Astrocyte of the hippocampus (primary cell): ENCODE measurements at regions not wholly inside any gene's neighbourhood (a gene's known extent, or its start where the extent isn't known, plus 50 kb on each side); places are given as distances from the start of the nearest gene placed in this dataset.
"Not testable (repeated sequence)": the region's sequence is repeated elsewhere in the genome, so short reads cannot be mapped to it uniquely, and the experiment has no call there.

Experiments used
- DNase-seq: peaks from one replicate; pipeline ENCODE4 v3.0.0; 2011; ENCODE audit warnings: low read depth, low spot score

DNA sequence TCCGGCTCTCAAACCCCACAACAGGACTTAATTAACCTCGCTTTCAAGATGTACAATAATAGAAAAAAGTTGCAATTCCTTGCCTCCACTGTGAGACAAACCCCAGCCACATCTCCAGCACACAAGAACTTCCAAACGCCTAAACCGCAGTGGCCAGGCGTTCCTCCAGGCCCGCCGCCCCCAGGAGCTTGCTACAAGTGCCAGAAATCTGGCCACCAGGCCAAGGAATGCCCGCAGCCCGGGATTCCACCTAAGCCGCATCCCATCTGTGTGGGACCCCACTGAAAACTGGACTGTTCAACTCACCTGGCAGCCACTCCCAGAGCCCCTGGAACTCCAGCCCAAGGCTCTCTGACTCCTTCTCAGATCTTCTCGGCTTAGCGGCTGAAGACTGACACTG is 262.5 kb downstream of the SMARCA2 start:
- DNase-seq: not testable (repeated sequence)

DNA sequence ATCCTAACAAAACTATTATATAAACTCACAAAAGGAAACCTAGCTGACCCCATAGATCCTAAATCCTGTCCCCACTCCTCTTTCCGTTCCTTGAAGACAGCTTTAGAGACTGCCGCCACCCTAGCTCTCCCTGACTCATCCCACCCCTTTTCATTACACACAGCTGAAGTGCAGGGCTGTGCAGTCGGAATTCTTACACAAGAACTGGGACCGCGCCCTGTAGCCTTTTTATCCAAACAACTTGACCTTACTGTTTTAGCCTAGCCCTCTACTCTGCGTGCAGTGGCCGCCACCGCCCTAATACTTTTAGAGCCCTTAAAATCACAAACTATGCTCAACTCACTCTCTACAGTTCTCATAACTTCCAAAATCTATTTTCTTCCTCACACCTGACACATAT is 264.0 kb downstream of the SMARCA2 start:
- DNase-seq: not testable (repeated sequence)

GRCh38 chr9:2281031-2281802 is 266.1 kb downstream of the SMARCA2 start:
- DNase-seq: peak; percentile 93

DNA sequence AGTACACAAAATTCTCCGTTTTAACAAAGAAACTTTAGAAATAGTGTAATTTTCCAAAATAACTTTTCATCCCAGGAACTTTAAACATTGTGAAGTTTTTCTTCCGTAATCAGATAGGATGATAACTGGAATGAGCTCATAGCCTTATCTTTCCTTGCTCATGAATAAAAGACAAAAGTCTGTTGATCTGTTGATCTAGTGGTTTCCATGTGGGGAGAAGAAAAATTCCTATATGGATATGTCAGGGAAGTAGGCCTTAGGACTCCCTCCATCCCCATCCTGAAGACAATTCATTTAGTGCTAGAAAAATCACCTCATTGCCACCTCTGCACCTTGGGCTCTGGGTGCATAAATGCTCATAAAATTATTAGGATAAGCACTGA is 266.6 kb downstream of the SMARCA2 start:
- DNase-seq: peak; percentile 80

DNA sequence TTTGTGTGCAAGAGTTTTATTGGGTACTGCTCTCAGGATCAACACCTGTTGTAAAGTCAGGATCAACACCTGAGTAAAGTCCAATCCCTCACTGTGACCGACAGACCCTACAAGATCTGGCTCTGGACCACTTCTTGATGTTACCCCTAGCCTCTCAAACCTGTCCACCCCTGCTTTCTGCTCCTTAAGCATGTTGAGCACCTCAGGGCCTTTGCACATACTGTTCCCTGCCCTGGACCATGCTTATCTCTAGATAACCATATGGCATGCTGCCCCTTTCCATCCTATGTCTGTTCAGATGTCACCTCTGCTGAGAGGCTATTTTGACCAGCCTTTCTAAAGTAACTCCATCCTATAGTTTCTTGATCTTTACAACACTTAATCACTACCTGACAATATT is 269.6 kb downstream of the SMARCA2 start:
- DNase-seq: no peak

DNA sequence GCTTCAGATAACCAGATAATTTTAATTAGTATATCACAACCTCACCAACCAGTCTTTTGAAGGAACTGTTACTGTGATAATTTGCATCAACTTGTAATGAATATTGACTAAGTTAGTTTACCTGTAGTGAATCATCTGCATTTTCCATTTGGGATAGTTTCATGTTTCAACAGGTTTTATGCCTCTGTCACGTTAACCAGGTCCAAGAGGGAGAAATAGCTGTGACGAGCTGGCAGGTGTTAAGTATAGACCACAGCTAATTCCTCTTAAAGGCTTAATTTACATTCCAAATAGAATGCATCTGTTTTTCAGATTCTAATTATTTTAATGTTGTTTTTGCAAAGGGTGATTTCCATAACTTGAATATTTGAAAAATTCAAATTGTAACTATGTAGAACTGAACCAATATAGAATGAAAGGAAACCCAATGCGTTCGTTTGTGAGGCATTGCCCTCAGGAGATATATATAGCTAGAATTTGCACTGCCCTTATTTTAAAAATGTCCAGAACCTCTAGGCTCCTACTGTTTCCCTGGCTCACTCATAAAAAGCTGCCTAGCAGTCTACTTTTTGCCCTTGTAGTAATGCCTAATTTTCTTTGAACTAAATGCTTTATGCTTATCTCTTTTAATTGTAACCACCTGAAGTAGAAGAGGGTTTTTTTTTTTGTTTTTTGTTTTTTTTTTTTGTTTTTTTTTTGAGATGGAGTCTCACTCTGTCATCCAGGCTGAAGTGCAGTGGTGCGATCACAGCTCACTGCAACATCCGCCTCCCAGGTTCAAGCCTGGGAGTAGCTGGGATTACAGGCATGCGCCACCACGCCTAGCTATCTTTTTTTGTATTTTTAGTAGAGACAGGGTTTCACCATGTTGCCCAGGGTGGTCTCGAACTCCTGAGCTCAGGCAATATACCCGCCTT is 270.5 kb downstream of the SMARCA2 start:
- no peak for DNase-seq

DNA sequence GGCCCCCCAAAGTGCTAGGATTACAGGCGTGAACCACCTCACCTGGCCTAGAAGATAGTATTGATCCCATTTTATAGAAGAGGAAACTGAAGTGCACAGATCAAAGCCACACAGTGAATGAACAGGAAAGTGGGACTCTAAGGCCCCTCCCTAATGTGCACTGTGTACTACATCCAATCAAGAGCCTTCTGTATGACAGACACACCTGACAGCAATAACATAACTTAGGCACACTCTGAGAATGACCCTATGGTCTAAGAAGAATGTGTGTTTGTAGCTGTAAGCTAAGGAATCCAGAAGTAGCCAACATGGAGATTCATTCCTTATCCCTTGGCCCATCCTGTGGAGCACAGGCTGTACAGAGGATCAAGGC is 271.2 kb downstream of the SMARCA2 start:
- DNase-seq: no peak

GRCh38 chr9:2286825-2287455 is 271.8 kb downstream of the SMARCA2 start:
- DNase-seq: no peak

DNA sequence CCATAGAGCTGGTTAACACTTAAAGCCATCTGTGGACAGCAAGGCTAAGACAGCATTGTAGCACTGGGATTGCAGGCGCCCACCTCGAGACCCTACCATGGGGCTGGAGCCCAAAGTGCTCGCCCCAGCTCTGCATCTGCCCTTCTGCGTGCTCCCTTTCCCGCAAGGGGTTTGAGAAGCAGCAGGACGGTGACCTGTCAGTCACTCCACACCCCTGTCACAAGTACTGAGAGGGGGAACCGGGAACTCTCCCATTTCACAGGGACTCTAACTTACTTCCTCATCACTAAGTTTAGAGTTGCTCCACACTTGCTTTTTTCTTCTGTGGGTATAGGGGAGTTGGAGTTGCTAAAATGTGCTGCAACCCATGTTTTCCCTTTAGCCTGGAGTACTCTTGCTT is 273.2 kb downstream of the SMARCA2 start:
- no peak for DNase-seq

DNA sequence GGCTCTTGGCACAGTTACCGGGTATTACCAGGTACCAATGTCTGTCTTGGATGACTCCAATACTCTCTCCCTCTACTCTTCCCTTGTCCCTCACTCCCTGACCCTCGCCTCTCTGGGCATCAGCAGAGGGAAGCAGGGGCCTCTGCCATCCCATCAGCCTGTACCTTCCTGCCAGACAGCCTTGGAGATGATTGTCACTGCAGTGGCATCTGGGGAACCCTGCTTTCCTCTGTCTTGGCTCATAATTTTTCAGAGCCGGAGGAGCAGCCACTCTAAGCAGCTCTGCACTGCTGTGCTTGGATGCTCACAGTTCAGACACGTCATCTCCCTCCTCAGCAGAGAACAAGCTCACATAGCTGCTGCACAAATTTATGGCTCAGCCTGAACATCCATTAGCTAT is 274.1 kb downstream of the SMARCA2 start:
- DNase-seq: no peak

DNA sequence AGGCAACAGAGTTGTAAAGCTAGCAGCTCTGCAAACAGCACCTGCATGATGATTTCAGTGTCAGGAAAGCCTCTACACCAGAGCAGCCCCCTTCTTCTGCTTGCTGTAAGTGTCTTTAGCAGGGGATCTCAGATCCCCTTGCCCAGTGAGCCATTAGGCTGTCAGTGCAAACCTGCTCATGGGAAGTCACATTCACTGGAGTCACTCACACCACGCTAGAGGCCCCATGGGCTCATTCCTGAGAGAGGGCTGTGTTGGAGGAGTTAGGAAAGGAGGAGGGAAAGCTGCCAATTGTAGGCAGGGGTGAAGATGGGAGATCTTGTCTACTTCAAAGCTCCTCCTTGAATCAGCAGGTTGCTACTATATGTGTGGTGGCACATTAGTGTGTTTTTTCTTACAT is 275.2 kb downstream of the SMARCA2 start:
- no peak for DNase-seq

DNA sequence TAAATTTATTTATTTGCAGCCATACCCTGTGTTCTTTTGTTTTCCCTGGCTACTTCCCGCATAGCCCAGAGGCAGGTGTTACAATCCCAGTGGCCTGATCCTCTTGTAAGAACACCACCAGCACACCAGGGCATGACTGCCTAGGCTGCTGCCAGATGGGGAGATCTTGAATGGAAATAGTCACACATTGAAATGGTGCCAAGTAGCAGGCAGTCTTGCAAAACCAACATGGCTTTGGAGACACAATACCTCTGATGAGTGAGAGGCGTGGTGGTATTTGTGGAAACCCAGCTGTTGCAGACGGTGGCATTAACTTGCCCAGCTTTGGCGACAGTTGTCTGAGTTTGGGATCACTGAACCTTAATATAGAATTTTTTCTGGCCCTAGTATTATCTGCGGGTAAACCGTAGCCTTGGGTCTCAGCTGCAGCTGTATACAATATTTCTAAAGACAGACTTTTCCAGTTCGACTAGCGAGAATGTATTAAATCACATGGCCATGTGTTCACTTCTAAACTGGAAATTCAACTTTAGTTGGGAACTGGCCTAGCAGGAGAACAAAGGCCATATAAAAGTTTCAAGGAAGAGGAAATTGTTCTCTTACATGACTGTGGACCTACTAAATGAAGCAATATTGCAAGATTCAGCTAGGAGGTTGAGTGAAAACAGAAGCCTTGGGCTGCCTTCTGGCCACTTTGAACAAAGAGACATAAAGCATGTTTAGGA is 277.0 kb downstream of the SMARCA2 start:
- peak; percentile 35 for DNase-seq

GRCh38 chr9:2292733-2293132 is 277.6 kb downstream of the SMARCA2 start:
- DNase-seq: no peak

- no peak for DNase-seq
Measured at GRCh38 chr9:2297771-2298170, 282.6 kb downstream of the SMARCA2 start.

- no peak for DNase-seq
Measured at GRCh38 chr9:2298217-2298616, 283.1 kb downstream of the SMARCA2 start.

DNA sequence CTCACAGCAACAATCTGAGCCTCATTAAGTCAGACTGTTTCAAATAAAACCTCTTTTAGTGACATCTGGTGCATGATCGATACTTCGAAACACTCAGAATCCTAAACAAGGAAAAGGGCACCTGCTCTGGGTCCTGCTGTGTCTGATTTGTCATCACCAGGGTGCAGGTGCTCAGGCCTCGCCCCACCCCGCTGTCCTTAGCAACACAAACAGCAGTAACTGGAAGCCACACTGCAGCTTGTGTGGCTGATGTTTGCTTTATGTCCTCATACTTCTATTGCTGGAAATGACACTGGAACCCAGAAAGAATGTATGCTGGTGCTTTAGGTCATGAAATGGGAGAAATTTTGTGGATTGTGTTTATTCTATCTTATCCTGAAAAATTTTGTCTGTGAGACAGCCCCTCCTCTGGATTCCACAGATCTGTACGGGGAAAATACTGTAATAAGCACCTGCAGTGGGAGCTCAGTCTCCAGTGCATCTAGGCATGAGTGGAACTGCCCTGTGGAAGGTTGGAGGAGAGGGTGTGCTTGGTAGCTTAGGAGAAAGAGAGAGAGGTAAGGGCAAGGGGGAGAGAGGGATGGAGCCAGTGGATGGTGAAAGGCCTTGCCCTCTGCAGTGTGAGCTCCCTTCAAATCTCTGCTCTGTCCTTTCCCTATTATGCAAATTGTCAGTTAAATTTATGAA is 284.2 kb downstream of the SMARCA2 start:
- no peak for DNase-seq

DNA sequence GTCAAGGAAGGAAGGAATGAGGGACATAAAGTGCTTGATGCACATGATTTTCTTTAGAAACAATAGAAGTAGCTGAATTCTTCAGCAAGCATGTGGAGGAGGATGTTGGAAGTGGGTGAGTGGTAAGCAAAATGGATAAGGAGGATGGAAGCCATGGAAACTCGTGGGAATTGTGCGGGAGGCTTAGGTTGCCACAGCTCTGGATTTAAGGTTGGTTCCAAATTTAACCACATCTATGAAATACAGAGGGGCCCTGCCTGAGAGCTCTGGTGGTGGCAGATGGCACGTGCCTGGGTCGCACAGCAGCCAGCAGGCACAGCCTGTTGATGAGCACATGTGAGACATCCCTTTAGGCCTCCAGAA is 284.7 kb downstream of the SMARCA2 start:
- no peak for DNase-seq

DNA sequence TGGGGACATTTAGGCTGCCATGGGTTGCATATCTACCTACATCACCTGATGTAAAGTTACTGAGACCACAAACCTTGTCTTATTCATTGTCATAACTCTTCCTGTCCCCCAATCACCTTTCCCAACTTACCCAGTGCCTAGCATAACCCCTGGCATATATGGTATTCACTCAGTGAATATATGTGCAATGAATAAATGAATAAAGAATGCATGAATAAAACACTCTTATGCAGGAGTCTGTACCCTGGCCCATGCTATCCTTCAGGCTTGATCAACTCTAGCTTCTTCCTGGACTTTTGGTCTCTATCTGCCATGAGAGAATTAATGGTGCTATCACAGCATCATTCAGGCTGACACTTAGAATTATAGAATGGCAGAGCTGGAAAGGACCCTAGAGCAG is 285.2 kb downstream of the SMARCA2 start:
- DNase-seq: no peak

DNA sequence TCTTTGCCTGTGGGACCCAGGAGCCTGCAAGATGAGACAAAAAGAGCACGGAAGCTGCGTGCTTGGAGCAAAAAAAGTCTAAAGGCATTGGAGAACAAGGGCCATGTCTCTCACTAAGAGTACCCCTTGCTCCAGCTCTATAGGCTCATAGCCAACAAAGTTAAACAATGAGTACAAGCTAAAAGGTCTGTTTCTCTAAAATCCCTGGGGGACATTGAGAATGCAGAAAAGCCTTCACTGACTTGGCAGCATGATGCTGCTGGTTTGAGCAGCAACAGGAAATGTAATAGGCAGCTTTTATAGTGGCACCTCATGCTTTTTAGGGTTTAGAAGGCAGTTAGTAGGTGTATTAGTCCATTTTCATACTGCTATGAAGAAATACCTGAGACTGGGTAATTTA is 287.5 kb downstream of the SMARCA2 start:
- no peak for DNase-seq

GRCh38 chr9:2303056-2303455 is 287.9 kb downstream of the SMARCA2 start:
- no peak for DNase-seq

DNA sequence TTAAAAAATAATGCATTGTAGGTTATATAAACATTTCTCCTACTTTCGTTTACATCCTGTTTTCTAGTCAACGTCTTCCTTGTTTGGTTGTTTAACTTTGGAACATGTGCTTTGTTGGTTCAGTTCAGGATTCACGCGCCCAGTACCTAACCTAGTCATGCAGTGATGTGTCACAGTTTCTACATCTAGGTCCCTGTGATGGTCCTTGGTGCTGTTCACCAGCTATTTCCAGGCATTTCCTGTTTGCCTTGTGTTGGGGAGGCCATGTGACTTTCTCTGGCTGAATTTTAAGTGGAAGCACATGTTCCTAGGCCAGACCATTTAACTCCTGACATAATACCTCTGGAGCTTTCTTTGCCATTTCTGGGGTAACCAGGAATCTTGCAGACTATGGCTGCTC is 292.3 kb downstream of the SMARCA2 start:
- no peak for DNase-seq
